SK-N-SH (cell line): ENCODE measurements at regions not wholly inside any gene's neighbourhood (a gene's known extent, or its start where the extent isn't known, plus 50 kb on each side); places are given as distances from the start of the nearest gene placed in this dataset.

ENCODE experiments used
- CTCF ChIA-PET: fragments of 300-600, 350-600 bp; formaldehyde crosslinking; extraction: SDS; loops from one replicate; lab custom pipeline; 2021; lab: Yijun Ruan, JAX
- POLR2A ChIA-PET: fragments of 350-600 bp; sonication (Branson Sonifier 250); formaldehyde crosslinking; extraction: SDS; loops from one replicate; lab custom pipeline; 2020; ENCODE audit warnings: antibody characterized with exemption, inconsistent platforms; lab: Yijun Ruan, JAX
- DNase-seq: peaks from one replicate; pipeline ENCODE4 v3.0.0; 2012
- H2AFZ ChIP-seq: fragments of 200-600 bp; sonication (generic); 2 replicates; pipeline ENCODE4 v1.8.1; 2016; ENCODE audit warnings: antibody characterized with exemption, mild to moderate bottlenecking, low read depth
- H3F3A ChIP-seq: fragments of 200-600 bp; sonication (generic); replicated peaks from 2 replicates; pipeline ENCODE3; 2016; ENCODE audit warnings: antibody characterized with exemption, mild to moderate bottlenecking; ENCODE audit not compliant: insufficient read depth
- H3K27ac ChIP-seq, 2 experiments: fragments of 200-500 bp in 1 of 2; fragments of 200-600 bp in 1 of 2; sonication (Bioruptor generic) in 1 of 2; sonication (generic), shearing (Covaris generic) in 1 of 2; 2 replicates each; pipeline versions ENCODE4 v1.5.1 to v1.6.1; 2014 to 2016; ENCODE audit warnings: low read depth in 2 of 2, inconsistent platforms in 1 of 2, low read length in 1 of 2, mild to moderate bottlenecking in 1 of 2, mixed read lengths in 1 of 2
- H3K27me3 ChIP-seq: fragments of 200-600 bp; sonication (generic), shearing (Covaris generic); 2 replicates; pipeline ENCODE4 v1.6.1; 2016; ENCODE audit warnings: mixed run types; ENCODE audit not compliant: insufficient read depth
- H3K36me3 ChIP-seq, 2 experiments: fragments of 200-500 bp in 1 of 2; fragments of 200-600 bp in 1 of 2; sonication (Bioruptor generic) in 1 of 2; sonication (generic) in 1 of 2; replicated peaks in 1 of 2; 2 replicates each; pipeline versions ENCODE3 to v1.5.1; 2014 to 2016; ENCODE audit warnings: low read length in 1 of 2, mild to moderate bottlenecking in 1 of 2; ENCODE audit not compliant: insufficient read depth in 2 of 2, control insufficient read depth in 1 of 2
- H3K4me1 ChIP-seq, 2 experiments: fragments of 200-500 bp in 1 of 2; fragments of 200-600 bp in 1 of 2; sonication (Bioruptor generic) in 1 of 2; sonication (generic), shearing (Covaris generic) in 1 of 2; 2 replicates each; pipeline versions ENCODE4 v1.5.1 to v1.6.1; 2014 to 2016; ENCODE audit warnings: low read depth in 1 of 2, low read length in 1 of 2, mixed run types in 1 of 2; ENCODE audit not compliant: insufficient read depth in 2 of 2, control insufficient read depth in 1 of 2
- H3K4me2 ChIP-seq: fragments of 200-600 bp; sonication (generic), shearing (Covaris generic); 2 replicates; pipeline ENCODE4 v1.6.1; 2017; ENCODE audit warnings: mixed run types
- H3K4me3 ChIP-seq, 2 experiments: fragments of 200-500 bp in 1 of 2; fragments of 200-600 bp in 1 of 2; sonication (Bioruptor generic) in 1 of 2; sonication (generic), shearing (Covaris generic) in 1 of 2; 2 replicates each; pipeline versions ENCODE4 v1.5.1 to v1.8.1; 2014 to 2016; ENCODE audit warnings: low read depth in 2 of 2, inconsistent platforms in 1 of 2, low read length in 1 of 2, mild to moderate bottlenecking in 1 of 2, mixed read lengths in 1 of 2, moderate library complexity in 1 of 2
- H3K79me2 ChIP-seq: fragments of 200-600 bp; sonication (generic); 2 replicates; pipeline ENCODE4 v1.8.1; 2017; ENCODE audit warnings: mild to moderate bottlenecking; ENCODE audit not compliant: insufficient read depth
- H3K9ac ChIP-seq: fragments of 200-600 bp; sonication (generic); 2 replicates; pipeline ENCODE4 v1.6.1; 2017; ENCODE audit warnings: mixed run types
- H3K9me2 ChIP-seq: fragments of 200-600 bp; sonication (generic); 2 replicates; pipeline ENCODE4 v1.6.1; 2017; ENCODE audit warnings: mixed run types
- H3K9me3 ChIP-seq: fragments of 200-600 bp; sonication (generic); 2 replicates; pipeline ENCODE4 v1.6.1; 2017; ENCODE audit warnings: mixed run types, mild to moderate bottlenecking, moderate library complexity
- H4K20me1 ChIP-seq: fragments of 200-600 bp; sonication (generic); 2 replicates; pipeline ENCODE4 v1.6.1; 2017; ENCODE audit warnings: mild to moderate bottlenecking, mixed run types; ENCODE audit not compliant: insufficient read depth
- ELF1 ChIP-seq: IDR thresholded peaks from 2 replicates; pipeline ENCODE4 v1.4.0; 2012
- EZH2phosphoT487 ChIP-seq: fragments of 200-600 bp; sonication (generic); IDR thresholded peaks from 2 replicates; pipeline ENCODE4 v1.6.1; 2017; ENCODE audit warnings: low read depth, mixed run types, mild to moderate bottlenecking, antibody characterized with exemption, moderate library complexity, borderline replicate concordance
- FOSL2 ChIP-seq: IDR thresholded peaks from 2 replicates; pipeline ENCODE4 v1.4.0; 2012; ENCODE audit warnings: low read depth, mild to moderate bottlenecking, moderate library complexity, borderline replicate concordance
- GABPA ChIP-seq: IDR thresholded peaks from 2 replicates; pipeline ENCODE4 v1.4.0; 2012; ENCODE audit warnings: low read depth, mild to moderate bottlenecking
- GATA2 ChIP-seq: sonication (generic); formaldehyde crosslinking; IDR thresholded peaks from 2 replicates; pipeline ENCODE4 v1.5.0; 2020; ENCODE audit warnings: mild to moderate bottlenecking, missing genetic modification reagents
- JUND ChIP-seq: IDR thresholded peaks from 2 replicates; pipeline ENCODE4 v1.4.0; 2012
- MAX ChIP-seq: IDR thresholded peaks from 2 replicates; pipeline ENCODE4 v1.4.0; 2012; ENCODE audit warnings: low read depth
- NFIC ChIP-seq: IDR thresholded peaks from 2 replicates; pipeline ENCODE4 v1.4.0; 2012; ENCODE audit warnings: borderline replicate concordance
- NRF1 ChIP-seq: IDR thresholded peaks from 2 replicates; pipeline ENCODE4 v1.6.1; 2012; ENCODE audit warnings: low read depth, mild to moderate bottlenecking, low read length
- PBX3 ChIP-seq: IDR thresholded peaks from 2 replicates; pipeline ENCODE4; 2012
- REST ChIP-seq: IDR thresholded peaks from 2 replicates; pipeline ENCODE4 v1.6.1; 2012; ENCODE audit warnings: mild to moderate bottlenecking, low read depth, low read length, moderate library complexity
- RXRA ChIP-seq: IDR thresholded peaks from 2 replicates; pipeline ENCODE4 v1.4.0; 2012; ENCODE audit warnings: low read depth, mild to moderate bottlenecking, borderline replicate concordance
- SIN3A ChIP-seq: IDR thresholded peaks from 2 replicates; pipeline ENCODE4 v1.6.1; 2012; ENCODE audit warnings: low read depth, mild to moderate bottlenecking, low read length, moderate library complexity, borderline replicate concordance
- TAF1 ChIP-seq: IDR thresholded peaks from 2 replicates; pipeline ENCODE4 v1.6.1; 2012; ENCODE audit warnings: low read depth, mild to moderate bottlenecking, low read length, moderate library complexity, borderline replicate concordance
- TEAD4 ChIP-seq: IDR thresholded peaks from 2 replicates; pipeline ENCODE4 v1.4.0; 2012; ENCODE audit warnings: mild to moderate bottlenecking, borderline replicate concordance; ENCODE audit not compliant: insufficient read depth
- USF1 ChIP-seq: IDR thresholded peaks from 2 replicates; pipeline ENCODE4 v1.4.0; 2012; ENCODE audit warnings: low read depth, borderline replicate concordance
- WGBS: methylation state at CpG from one replicate; pipeline ENCODE4 v1.1.6; 2017; ENCODE audit warnings: low lambda C conversion rate; 5-methylcytosine and 5-hydroxymethylcytosine counted together

- CTCF ChIA-PET, result interaction anchor here (0.7 to 1.2 kb wide), 2 partner anchors 10 to 122 kb away, joined by 3 to 6 read pairs; no protein-coding TSS in a partner anchor
- TF ChIP-seq EZH2phosphoT487 (no peak), RXRA (no peak), TEAD4 (no peak), PBX3 (no peak), MAX (no peak), GATA2 (CRISPR knock-in tag) (no peak), NRF1 (no peak), REST (no peak), NFIC (no peak), TAF1 (no peak), JUND (no peak), USF1 (no peak), SIN3A (no peak), FOSL2 (no peak), GABPA (no peak), ELF1 (no peak)
- TF ChIP-seq, all 33 proteins: peak for 0
- Histone ChIP-seq H3K9ac (no peak overlapping the region), H3K36me3 (no peaks in the 10 kb centered on the region), H3K4me2 (no peak overlapping the region), H4K20me1 (no peaks in the 10 kb centered on the region), H3K27me3 (no peaks in the 10 kb centered on the region), H2AFZ (no peak overlapping the region), H3F3A (no peaks in the 10 kb centered on the region), H3K9me2 (no peaks in the 10 kb centered on the region), H3K9me3 (no peaks in the 10 kb centered on the region), H3K79me2 (no peaks in the 10 kb centered on the region), H3K4me1 (peaks cover 14 to 34% of the 10 kb centered on the region in 2 experiments; a peak in 3 of 4 replicates), H3K27ac (no peak overlapping the region), H3K4me3 (no peak overlapping the region)
- POLR2A ChIA-PET, result no interaction called here
- 94% methylated on average over 2 of the region's 2 CpGs for WGBS
- DNase-seq, result no peak
These were observed 148.3 kb downstream of the CPEB2 start for GRCh38 chr4:15150631-15151030.
